Activated T-helper 1 cell treated with anti-CD3 and anti-CD28 coated beads, Interleukin-2, amount 50 U/mL, for 16 hours (primary cell): ENCODE measurements at regions not wholly inside any gene's neighbourhood (a gene's known extent, or its start where the extent isn't known, plus 50 kb on each side); places are given as distances from the start of the nearest gene placed in this dataset.
A peak's percentile ranks its signal among the peaks of the same experiment; 100 is the strongest.
"Not testable (repeated sequence)": the region's sequence is repeated elsewhere in the genome, so short reads cannot be mapped to it uniquely, and the experiment has no call there.

ENCODE experiments used
- DNase-seq, 2 donors: peaks; one replicate each; pipeline ENCODE4 v3.0.0-alpha.2; 2020; ENCODE audit warnings: low read depth in 1 of 2, low spot score in 1 of 2

GRCh38 chr14:65834051-65834450 is 421.5 kb downstream of the FUT8 start:
- no peak for DNase-seq

GRCh38 chr14:65834812-65835211 is 422.3 kb downstream of the FUT8 start:
- no peak for DNase-seq

GRCh38 chr14:65835501-65835900 is 423.0 kb downstream of the FUT8 start:
- DNase-seq: no peak

GRCh38 chr14:65838565-65838964 is 426.0 kb downstream of the FUT8 start:
- no peak for DNase-seq

- no peak for DNase-seq
Observed at GRCh38 chr14:65840118-65840751, 427.7 kb downstream of the FUT8 start.

GRCh38 chr14:65840786-65841185 is 428.3 kb downstream of the FUT8 start:
- no peak for DNase-seq

- DNase-seq: no peak
Observed at GRCh38 chr14:65846196-65846868, 433.8 kb downstream of the FUT8 start.

GRCh38 chr14:65847075-65847847 is 434.7 kb downstream of the FUT8 start:
- DNase-seq: peak; percentile 40 to 46

- not testable (repeated sequence) for DNase-seq
Observed at GRCh38 chr14:65847931-65848330, 435.4 kb downstream of the FUT8 start.

GRCh38 chr14:65849091-65849490 is 436.6 kb downstream of the FUT8 start:
- no peak for DNase-seq

- no peak for DNase-seq
Observed at GRCh38 chr14:65849558-65849957, 437.0 kb downstream of the FUT8 start.

GRCh38 chr14:65850429-65851135 is 438.1 kb downstream of the FUT8 start:
- peak; percentile 13 to 41 for DNase-seq

GRCh38 chr14:65852689-65853088 is 440.2 kb downstream of the FUT8 start:
- DNase-seq: no peak

GRCh38 chr14:65853407-65853955 is 441.0 kb downstream of the FUT8 start:
- no peak for DNase-seq

GRCh38 chr14:65854215-65854614 is 441.7 kb downstream of the FUT8 start:
- DNase-seq: no peak

- no peak for DNase-seq
Observed at GRCh38 chr14:65860956-65861611, 448.6 kb downstream of the FUT8 start.

- DNase-seq: no peak
Observed at GRCh38 chr14:65864549-65864948, 452.0 kb downstream of the FUT8 start.

GRCh38 chr14:65864984-65865383 is 452.5 kb downstream of the FUT8 start:
- no peak for DNase-seq

GRCh38 chr14:65866448-65866847 is 453.9 kb downstream of the FUT8 start:
- DNase-seq: no peak

GRCh38 chr14:65866886-65867285 is 454.4 kb downstream of the FUT8 start:
- DNase-seq: no peak

GRCh38 chr14:65867333-65867732 is 454.8 kb downstream of the FUT8 start:
- DNase-seq: no peak
